GM18909 (cell line): ENCODE measurements at regions not wholly inside any gene's neighbourhood (a gene's known extent, or its start where the extent isn't known, plus 50 kb on each side); places are given as distances from the start of the nearest gene placed in this dataset.
A peak's percentile ranks its signal among the peaks of the same experiment; 100 is the strongest.
"Not testable (repeated sequence)": the region's sequence is repeated elsewhere in the genome, so short reads cannot be mapped to it uniquely, and the experiment has no call there.

ENCODE experiments used
- ATAC-seq: cut with Tn5 transposase; IDR thresholded peaks from one replicate; pipeline ENCODE4 v1.9.1; 2021; ENCODE audit warnings: mild to moderate bottlenecking; ENCODE audit not compliant: unreplicated experiment, poor library complexity

DNA sequence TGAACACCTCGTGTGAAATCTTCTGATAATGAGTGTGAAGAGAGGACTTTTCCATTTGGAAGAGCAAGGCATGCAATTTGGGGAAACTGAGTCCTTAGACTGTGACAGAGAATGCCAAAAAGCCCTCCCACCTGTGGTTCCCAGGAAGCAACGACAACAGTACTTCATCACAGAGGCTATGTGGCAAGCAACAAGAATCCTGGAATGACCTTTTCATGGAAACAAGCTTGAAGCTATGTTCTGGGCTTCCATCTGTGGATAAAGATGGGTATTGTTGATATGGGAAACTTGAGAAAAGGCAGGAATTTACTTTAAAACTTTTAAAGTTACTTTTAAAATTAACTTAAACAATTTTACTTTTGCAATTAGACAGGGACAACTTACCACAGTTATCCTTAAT, 131.2 kb upstream of the ANKH start:
- no peak for ATAC-seq

DNA sequence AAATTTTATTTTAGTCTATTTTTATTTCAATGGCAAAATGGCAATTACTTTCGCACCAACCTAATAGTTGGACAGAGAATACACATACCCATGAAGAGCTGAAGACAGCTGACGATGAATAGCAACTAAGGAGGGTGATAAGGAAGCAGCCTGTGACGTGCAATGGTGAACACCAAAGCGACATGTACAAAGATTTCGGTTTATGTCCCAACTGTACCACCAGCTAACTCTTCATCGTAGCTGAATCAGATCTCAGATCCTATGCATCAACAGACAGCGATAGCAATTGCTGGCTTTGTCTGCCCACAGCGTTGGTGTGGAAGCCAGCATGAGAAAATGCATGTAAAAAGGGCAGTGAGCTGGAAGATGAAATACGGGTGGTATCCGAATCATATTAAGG, 130.6 kb upstream of the ANKH start:
- no peak for ATAC-seq

DNA sequence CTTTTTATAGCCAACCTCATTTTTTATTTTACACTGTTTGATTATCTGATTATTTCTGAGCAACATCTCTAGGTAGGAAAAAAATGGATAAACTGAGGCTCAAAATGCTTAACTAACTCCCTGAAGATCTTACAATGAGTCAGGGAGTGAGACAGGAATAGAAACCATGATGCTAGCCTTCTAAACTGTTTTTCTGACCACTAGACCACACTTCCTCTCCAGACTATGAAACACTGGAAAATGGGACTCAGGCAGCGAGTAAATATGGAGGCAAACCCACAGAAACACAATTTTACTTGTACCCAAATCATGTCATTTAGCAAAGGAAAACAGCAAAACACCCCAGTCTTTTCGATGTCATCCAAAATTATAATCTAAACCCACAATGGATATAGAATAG, 129.9 kb upstream of the ANKH start:
- no peak for ATAC-seq

DNA sequence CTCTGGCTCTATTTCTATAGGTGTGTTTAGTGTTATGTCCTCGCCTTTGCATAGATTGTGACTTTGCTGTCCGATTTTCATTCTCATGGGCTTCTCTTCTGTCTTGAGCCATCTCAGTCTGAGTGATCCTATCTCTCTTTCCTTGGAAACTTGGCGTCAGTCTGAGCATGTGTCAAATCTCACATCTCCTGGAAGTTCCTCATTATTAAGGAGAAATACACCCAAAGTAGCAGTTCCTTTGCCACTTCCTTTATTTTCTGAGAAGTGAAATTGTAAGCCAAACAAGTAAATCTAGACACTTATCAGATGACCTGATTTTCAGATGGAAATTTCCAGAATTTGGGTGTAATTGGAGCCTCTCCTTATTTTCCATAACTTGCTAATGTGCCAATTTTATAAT, 126.9 kb upstream of the ANKH start:
- ATAC-seq = no peak

DNA sequence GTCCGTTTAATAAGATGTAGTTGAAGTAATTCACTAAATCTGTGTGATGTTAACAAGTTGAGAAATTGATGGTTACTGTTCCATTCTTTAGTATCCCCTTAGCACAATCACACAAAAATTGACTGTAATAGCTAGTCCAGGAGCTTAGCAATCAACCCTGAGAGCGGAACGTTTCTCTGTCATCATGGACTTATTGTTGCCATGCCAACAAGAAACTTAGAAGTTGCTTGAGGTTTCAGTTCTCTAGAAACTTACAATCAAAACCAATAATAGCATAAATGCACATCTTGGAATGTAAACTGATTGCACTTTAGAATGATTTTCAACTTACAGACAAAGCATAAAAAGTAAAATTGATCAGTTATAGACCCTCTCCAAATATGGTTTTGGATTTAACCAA, 125.4 kb upstream of the ANKH start:
- ATAC-seq = peak; percentile 90

DNA sequence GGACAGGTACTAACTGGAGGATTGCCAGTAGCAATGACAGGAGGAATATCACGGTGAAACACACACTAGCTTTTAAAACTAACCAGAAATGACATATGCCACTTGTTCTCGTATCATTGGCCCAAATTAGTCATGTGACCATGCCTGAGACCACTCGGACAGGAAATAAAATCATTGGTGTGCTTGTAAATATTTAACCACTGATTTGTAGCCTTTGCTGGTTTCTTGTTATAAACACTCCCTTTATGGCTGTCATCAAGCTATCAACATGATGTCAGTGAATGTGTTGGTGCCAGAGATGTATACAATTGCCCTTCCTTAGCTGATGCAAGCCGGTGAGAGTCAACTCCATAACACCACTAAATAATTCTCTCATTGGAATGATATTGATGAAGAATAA, 123.7 kb upstream of the ANKH start:
- ATAC-seq = no peak

DNA sequence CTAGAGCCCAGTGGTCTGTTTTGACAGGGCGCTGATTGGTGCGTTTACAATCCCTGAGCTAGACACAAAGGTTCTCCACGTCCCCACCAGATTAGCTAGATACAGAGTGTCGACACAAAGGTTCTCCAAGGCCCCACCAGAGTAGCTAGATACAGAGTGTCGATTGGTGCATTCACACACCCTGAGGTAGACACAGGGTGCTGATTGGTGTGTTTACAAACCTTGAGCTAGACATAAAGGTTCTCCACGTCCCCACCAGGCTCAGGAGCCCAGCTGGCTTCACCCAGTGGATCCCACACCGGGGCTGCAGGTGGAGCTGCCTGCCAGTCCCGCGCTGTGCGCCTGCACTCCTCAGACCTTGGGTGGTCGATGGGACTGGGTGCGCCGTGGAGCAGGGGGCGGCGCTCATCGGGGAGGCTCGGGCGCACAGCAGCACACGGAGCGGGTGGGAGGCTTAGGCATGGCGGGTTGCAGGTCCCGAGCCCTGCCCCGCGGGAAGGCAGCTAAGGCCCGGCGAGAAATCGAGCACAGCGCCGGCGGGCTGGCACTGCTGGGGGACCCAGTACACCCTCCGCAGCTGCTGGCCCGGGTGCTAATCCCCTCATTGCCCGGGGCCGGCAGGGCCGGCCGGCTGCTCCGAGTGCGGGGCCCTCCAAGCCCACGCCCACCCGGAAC, 122.0 kb upstream of the ANKH start:
- ATAC-seq = not testable (repeated sequence)

DNA sequence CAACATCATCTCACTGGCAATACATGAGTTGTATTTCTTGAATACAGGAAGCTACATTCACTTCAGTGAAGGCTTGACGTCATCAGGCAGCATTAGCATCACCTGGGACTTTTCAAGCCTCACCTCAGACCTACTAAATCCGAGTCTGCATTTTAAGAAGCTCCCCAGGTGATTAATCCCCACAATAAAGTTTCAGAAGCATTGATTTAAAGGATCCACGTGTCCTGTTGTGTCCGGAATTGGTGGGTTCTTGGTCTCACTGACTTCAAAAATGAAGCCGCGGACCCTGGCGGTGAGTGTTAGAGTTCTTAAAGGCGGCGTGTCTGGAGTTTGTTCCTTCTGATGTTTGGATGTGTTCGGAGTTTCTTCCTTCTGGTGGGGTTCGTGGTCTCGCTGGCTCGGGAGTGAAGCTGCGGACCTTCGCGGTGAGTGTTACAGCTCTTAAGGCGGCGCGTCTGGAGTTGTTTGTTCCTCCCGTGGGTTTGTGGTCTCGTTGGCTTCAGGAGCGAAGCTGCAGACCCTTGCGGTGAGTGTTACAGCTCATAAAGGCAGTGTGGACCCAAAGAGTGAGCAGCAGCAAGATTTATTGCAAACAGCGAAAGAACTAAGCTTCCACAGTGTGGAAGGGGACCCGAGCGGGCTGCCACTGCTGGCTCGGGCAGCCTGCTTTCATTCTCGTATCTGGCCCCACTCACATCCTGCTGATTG, 121.3 kb upstream of the ANKH start:
- peak; percentile 84 for ATAC-seq

DNA sequence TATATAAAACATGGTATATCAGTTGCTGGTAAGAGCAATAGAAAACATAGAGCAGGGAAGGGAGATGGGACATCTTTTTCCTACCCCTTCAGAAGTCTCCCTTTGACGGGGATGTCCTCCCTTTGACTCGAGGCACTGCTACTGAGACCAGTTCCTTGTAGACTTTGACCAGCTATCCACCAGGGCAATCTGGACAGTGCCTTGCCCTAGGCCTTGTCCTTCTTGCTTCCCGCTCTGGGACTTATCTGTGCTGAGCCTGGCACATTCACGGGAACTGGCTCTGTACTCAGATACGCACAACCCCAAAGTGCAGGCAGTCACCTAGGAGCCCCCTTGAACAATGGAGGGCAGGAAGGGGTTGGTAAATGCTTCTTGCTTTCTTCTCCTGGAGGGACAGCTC, 116.6 kb upstream of the ANKH start:
- no peak for ATAC-seq

DNA sequence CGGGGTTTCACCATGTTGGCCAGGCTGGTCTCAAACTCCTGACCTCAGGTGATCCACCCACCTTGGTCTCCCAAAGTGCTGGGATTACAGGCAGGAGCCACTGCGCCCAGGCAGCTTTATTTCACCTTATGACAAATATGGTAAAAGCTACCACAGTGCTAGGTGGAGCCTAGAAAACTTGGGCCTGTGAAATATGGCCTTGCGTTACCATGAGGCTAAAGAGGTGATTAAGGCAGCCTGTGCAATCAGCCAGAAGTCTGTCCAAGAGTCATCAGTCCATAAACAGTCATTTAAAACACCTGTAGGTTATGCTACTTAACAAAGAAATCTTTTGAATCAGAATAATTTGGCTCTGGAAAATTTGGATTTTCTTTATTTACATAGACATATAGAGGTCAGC, 114.8 kb upstream of the ANKH start:
- ATAC-seq = no peak

DNA sequence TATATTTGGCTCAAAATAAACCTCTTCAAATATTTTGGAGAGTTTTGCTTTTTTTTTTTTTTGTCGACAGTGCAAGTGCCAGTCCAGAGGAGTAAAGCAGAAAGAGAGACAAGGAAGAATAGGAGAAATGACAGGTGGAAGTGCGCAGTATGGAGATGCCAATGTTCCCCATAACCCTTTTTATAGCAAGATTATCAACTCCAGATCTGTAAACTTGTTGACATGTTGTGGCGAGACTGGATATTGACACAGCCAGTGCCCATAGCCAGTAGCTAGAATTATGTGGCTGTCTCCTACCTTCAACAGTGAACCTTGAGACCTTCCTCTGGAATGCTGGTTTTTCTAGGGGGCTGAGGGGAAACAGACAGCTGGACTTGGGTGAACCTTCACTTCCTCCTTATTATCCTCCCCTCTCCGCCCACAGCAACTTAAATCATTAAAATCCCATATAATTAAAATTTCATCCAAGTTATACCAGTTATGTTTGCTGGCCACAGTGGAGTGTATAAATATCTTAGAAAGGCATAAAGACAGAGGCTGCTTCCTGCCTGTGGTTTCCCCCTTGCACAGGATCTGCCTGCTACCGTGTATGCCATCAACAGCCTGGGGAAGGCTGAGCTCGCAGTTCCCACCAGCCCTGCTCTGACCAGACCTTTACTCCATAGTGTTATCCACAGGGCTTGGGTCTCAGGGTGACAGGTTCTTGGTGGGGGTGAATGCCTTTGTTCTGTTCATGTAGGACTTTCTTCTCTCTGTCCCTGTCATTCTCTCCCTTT, 112.3 kb upstream of the ANKH start:
- no peak for ATAC-seq

DNA sequence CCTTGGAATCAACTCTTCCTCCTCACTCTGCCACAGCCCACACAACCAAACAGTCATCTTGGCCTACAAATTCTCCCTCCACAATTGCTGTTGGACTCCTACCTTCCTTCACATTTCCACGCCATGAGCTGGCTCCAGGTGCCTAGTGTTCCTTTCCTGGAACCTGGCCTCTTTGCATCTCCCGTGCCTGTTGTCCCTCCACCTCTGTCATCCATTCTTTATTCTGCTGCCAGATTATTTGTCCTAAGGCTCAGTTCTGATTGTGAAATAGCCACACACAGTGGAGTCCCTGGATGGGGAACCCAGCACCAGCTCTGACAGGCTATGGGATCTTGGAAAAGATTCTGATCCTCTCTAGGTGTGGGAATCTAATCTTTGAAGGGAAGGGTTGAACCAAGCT, 109.1 kb upstream of the ANKH start:
- no peak for ATAC-seq

DNA sequence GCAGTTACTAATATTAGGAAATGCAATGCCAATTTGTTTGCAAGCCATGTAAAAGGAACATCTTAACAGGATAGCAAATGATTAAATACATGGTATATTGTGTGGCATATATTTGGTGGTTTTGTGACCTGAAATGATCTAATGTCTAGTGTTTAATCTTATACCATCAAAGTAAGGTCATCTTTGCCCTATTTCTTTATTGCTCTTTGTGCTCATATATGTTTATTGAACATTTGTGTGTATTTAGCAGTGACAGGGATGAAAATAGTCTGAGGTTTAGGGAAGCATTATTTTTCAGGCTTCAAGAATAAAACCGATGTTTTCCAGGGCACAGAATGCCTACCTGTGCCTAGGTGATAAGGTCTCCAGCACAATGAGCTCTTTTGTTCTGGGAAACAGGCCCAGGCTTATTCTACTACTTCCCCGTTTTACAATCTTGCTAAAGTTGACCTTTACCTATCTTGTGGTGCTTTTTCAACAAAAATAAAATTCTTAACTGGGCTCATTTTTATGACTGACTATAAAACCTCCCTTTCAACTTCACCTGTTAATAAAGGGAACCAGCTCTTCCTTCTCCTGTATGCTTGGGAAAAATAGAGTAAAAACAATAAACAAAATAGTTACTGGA, 105.6 kb upstream of the ANKH start:
- ATAC-seq = no peak

DNA sequence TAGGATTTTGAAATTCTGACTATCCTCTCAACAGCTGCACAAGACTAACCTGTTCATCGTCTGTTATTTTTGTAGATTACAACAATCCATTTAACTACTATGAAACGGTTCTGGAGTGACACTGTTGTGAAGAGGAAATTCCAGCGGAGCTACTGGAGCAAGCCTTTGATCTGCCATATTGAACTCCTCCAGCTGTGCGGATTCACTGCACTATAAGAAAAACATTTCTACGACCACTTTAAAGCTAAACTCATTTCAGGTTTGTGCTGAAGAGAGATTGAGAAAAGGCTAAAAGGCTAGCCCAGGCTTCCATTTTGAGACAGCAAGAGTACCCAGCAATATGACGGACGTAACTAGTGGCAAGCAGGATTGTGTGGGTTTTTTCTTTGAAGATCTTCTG, 104.9 kb upstream of the ANKH start:
- no peak for ATAC-seq

DNA sequence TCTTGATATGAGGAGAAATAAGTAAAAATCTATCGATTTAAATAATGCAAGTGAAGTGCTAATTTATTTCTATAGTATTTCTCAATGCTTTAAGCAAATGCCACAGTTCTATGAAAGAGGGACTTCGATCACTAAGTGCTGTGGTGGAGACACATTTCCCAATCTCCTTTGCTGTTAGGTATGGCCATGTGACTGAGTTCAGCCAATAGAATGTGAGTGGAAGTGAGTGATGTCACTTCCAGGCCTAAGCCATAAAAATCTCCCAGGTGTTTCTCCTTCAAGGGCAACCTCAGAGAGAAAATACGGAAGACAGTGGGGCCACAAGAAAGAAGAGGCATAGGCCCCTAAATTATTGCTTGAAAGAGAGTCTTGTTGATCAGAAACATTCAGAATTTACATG, 100.3 kb upstream of the ANKH start:
- ATAC-seq = no peak

DNA sequence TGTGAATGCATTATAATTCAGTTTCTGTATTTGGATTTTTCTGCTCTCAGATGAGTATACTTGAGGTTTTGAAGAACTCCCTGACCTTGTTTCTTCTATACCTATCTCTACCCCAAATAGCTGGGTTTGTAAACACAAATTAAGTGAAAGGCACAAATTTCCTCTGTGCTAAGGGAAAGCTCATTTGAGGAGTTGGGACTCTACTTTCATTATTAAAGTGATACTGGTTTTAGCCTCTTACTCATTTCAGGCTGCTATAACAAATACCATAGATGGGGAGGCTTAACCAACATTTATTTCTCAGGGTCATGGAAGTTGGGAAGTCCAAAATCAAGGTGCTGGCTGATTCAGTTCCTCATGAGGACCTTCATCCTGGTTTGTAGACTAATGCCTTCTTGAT, 97.2 kb upstream of the ANKH start:
- no peak for ATAC-seq

DNA sequence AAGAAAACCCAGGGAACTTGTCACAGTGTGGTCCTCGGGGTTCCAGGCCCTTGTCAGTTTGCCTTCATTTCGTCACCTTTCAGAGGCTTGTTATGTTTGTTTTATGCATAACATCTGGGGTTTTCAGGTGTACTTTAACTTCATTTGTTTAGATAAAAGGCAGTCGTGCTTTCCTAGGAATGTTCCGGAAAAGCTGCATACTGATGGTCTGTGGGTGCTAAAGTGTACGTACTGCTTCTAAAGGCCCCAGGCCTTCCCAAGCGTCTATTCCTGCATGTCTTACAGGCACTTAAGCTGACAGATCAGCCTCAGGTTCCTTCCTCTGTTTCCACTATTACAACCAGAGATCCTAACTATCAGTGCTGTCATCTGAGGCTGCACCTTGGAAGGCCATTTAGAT, 95.6 kb upstream of the ANKH start:
- no peak for ATAC-seq

DNA sequence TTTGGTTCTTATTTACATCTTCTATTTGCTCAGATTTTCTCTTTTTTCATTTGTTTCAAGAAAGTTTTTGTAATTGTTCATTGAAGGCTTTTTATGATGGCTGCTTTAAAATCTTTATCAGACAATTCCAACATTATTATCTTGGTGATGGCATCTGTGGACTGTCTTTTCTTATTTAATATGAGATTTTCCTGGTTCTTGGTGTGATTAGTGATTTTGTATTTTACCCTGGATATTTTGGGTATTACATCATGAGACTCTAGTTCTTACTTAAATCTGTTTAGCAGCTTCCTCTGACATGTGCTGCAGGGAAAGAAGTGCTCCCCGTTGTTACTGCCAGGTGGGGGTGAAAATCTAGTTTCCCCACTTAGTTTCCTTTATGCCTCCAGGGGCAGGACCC, 94.2 kb upstream of the ANKH start:
- ATAC-seq = no peak

DNA sequence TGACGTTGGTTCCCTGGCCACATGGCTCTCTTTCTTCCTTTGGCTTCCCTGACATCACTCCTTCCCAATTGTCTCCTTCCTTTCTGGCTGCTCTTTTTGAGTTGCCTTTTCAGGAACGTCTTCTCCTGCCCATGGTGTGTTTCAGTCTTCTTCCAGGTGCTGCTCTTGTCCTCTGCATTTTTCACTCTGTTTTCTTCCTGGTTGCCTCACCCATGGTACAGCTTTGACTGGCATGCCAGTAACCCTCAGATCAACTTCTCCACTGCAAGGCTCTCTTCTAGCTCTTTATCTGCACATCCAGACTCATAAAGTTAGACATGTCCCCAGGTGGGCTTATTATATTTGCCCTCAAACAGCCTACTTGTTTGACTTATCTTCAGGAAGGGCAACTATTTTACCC, 91.0 kb upstream of the ANKH start:
- no peak for ATAC-seq

DNA sequence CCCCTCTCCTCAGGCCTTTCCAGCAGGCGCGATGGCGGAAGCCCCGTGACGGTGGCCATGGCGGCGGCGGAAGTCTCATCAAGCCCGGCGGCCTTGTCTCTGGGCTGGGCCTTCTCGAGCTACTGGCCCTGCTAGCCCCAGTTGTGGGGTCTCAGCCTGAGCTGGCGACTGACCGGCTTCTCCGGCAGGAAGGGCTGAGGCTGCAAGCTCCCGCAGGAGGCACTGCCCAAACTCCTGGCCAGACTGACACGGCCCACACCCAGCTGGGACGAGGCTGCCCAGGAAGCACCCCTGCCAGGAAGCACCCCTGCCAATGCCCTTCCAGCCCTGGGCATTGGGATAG, 88.5 kb upstream of the ANKH start:
- ATAC-seq = no peak

DNA sequence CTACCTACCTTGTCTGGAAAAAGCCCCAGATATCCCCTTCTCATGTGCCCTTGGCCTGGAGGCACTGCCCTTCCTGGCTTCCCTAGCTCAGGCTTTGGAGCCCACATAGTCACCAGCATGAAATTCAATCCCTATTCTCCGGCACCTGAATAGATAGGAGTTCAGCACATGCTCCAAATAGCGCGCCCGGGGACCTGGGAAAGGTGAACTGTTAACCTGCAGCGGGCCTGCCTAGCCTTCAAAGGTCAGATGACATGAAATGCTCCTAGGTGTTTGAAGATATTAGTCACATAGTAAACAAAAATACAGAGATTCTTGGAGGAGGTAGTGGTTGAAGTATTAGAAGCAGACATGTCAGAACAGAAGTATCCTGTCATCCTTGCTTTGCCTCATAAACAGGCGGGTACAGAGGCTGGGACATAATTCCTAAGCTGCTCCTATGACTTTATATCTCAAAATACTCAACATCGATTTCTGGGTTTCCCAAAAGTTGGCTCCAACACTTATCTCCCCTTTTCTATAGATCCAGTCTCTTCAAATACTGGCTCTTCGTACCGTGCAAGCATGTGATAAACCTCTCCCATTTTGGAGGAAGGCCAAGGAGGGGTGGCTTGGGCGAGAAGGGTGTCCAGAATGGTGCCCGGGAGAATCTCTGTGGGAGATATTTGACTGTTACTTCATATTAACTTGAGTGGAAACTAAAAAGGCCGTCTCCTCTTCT, 88.0 kb upstream of the ANKH start:
- ATAC-seq = no peak
